ENCODE measurements at regions not wholly inside any gene's neighbourhood (a gene's known extent, or its start where the extent isn't known, plus 50 kb on each side); places are given as distances from the start of the nearest gene placed in this dataset.

GRCh38 chr5:62690421-62690820 is 111.8 kb downstream of the LRRC70 start:
- TF ChIP-seq CTCF (IDR thresholded peaks at IDR 0.05 in 4 of 5, conservative IDR thresholded peaks at IDR 0.05 in 1 of 5) (no peak), POLR2A (IDR thresholded peaks at IDR 0.05) (no peak)
